Left lung (tissue), 4 donors: ENCODE measurements at regions not wholly inside any gene's neighbourhood (a gene's known extent, or its start where the extent isn't known, plus 50 kb on each side); places are given as distances from the start of the nearest gene placed in this dataset.

ENCODE experiments used
- ATAC-seq: fragments of 200-7000 bp; cut with Tn5 transposase; one replicate; pipeline ENCODE4 v1.9.1; 2020; ENCODE audit warnings: moderate library complexity
- DNase-seq, 4 donors: peaks; one replicate each; pipeline ENCODE4 v3.0.0-alpha.2; 2013 to 2020
- H3K27ac ChIP-seq, 2 donors: fragments of 200-600 bp; sonication (generic) in 1 of 2; one replicate each; pipeline versions ENCODE4 v1.5.0 to v1.8.0; 2020 to 2021
- H3K27me3 ChIP-seq, 2 donors: fragments of 200-600 bp; sonication (generic) in 1 of 2; one replicate each; pipeline versions ENCODE4 v1.5.0 to v1.8.0; 2020 to 2021
- H3K36me3 ChIP-seq, 2 donors: fragments of 200-600 bp; sonication (generic) in 1 of 2; one replicate each; pipeline versions ENCODE4 v1.5.0 to v1.8.0; 2020 to 2021
- H3K4me1 ChIP-seq, 2 donors: fragments of 200-600 bp; one replicate each; pipeline ENCODE4 v1.8.0; 2021
- H3K4me3 ChIP-seq, 2 donors: fragments of 200-600 bp; sonication (generic) in 1 of 2; one replicate each; pipeline versions ENCODE4 v1.5.0 to v1.8.0; 2020 to 2021; ENCODE audit warnings: mild to moderate bottlenecking in 1 of 2
- H3K9me3 ChIP-seq, 2 donors: fragments of 200-600 bp; sonication (generic) in 1 of 2; one replicate each; pipeline versions ENCODE4 v1.5.0 to v1.8.0; 2020 to 2021
- intact Hi-C, 2 donors: fragments of 100-400 bp; cut with DNase I; formaldehyde crosslinking; loops; one replicate each; pipeline versions ENCODE4 v1.11.2 to v1.14.2; 2022
- TF ChIP-seq, protein P1 (sequence below), 2 donors: fragments of 200-600 bp; sonication (generic) in 1 of 2; IDR thresholded peaks; one replicate each; pipeline versions ENCODE4 v1.5.0 to v1.8.0; 2021; ENCODE audit warnings: antibody characterized with exemption in 2 of 2
- donor health status: DM: no; HTN: yes; CAD: no.
- donor health status: DM: no; HTN: no; CAD: no.

DNA sequence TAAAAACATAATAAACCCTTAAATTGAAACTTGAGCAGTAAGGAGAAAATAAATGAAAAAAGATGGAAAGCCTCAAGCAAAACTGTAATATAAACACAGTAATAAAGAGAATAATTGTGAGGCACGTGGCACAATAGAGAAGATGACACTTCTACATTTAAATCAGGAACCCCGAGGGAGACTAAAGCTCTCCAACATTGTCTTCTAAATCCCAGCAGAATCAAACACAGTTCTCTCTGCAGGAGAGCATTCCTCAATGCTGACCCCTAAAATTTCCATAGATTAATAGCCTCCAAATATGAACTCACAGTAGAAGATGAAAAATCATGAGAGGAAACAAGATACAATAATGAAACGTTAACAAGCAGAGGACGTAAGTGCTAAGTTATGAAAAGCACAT lies 721.2 kb upstream of the COX7C start:
- Histone ChIP-seq H3K36me3 (no peaks in the 10 kb centered on the region), H3K9me3 (no peaks in the 10 kb centered on the region), H3K27me3 (no peaks in the 10 kb centered on the region), H3K27ac (no peak overlapping the region), H3K4me3 (no peak overlapping the region), H3K4me1 (no peaks in the 10 kb centered on the region)
- intact Hi-C loops = no loop called here
- DNase-seq = no peak
- ATAC-seq = no peak
- TF ChIP-seq, protein P1, sequence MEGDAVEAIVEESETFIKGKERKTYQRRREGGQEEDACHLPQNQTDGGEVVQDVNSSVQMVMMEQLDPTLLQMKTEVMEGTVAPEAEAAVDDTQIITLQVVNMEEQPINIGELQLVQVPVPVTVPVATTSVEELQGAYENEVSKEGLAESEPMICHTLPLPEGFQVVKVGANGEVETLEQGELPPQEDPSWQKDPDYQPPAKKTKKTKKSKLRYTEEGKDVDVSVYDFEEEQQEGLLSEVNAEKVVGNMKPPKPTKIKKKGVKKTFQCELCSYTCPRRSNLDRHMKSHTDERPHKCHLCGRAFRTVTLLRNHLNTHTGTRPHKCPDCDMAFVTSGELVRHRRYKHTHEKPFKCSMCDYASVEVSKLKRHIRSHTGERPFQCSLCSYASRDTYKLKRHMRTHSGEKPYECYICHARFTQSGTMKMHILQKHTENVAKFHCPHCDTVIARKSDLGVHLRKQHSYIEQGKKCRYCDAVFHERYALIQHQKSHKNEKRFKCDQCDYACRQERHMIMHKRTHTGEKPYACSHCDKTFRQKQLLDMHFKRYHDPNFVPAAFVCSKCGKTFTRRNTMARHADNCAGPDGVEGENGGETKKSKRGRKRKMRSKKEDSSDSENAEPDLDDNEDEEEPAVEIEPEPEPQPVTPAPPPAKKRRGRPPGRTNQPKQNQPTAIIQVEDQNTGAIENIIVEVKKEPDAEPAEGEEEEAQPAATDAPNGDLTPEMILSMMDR (IDR thresholded peaks at IDR 0.05) = no peak

DNA sequence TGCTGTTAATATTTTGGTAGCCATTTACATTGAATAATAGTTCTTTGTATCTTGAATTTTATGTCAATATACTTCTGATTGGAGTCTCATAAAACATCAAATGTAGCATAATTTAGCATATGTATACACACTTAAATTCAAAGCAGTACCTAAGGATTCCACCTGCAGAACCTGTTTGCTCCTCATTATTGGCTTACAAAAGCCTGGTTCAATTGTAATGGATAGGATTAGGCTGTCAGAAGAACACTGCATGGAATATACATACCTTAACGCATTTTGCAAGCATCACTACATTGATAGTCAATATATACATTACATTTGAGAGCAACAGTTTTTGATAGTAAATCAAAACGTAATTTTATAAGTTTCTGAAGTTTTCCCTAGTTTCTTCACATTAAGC lies 711.3 kb upstream of the COX7C start:
- intact Hi-C loops = no loop called here

DNA sequence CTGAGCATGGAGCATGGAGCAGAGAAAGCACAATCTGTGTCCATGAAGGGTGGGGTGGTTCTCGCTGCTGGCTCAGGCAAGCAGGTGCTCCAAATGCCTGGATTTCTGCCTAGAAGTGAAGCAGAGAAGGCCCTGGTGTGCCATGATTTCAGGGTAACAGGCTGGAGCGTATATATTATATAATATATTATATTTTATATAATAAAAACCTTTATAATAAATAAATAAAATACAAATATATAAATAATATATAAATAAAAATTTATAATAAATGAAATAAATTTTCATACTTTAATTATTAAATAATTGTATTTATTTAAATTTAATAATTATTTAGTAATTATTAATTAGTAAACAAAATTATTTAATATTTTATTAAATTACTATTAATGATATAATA lies 707.4 kb upstream of the COX7C start:
- intact Hi-C loops = no loop called here
- Histone ChIP-seq H3K27me3 (no peaks in the 10 kb centered on the region), H3K9me3 (no peaks in the 10 kb centered on the region), H3K4me1 (no peaks in the 10 kb centered on the region), H3K4me3 (no peak overlapping the region), H3K36me3 (no peaks in the 10 kb centered on the region), H3K27ac (no peak overlapping the region)
- no peak for ATAC-seq
- DNase-seq = no peak
- TF ChIP-seq, protein P1 (IDR thresholded peaks at IDR 0.05) = no peak

More for the DNA sequence above, 711.3 kb upstream of the COX7C start:
- DNase-seq (no peak), ATAC-seq (no peak)
- TF ChIP-seq, protein P1 (IDR thresholded peaks at IDR 0.05) = peak in 1 of 2 donors; percentile 2
- no peaks in the 10 kb centered on the region for H3K27me3 ChIP-seq
- no peaks in the 10 kb centered on the region for H3K4me1 ChIP-seq
- H3K27ac ChIP-seq = no peak overlapping the region
- no peak overlapping the region for H3K4me3 ChIP-seq
- peaks cover 0 to 2% of the 10 kb centered on the region in 2 donors for H3K9me3 ChIP-seq
- no peaks in the 10 kb centered on the region for H3K36me3 ChIP-seq

DNA sequence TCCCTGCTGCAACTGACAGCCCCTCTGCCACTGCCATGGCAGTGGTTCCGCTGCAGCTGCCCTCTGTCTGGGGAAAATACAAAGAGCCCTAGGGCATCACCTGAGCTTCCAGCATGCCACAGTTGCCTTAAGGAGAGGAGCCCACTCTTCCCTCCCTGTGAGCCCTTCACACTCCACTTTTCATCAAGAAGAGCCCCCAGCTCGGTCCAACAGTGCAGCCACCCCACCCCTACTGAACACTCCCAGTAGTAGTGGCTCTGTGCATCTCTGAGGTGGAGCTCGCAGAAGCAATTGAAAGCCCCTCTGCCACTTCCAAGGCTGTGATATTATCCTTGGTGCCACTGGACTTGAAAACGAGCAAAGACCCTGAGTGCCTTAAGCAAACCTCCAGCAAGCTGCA lies 696.8 kb upstream of the COX7C start:
- DNase-seq (no peak), ATAC-seq (no peak)
- H3K9me3 ChIP-seq = peaks cover 0 to 19% of the 10 kb centered on the region in 2 donors
- H3K27me3 ChIP-seq = no peaks in the 10 kb centered on the region
- intact Hi-C loops = no loop called here
- H3K4me3 ChIP-seq = no peak overlapping the region
- TF ChIP-seq, protein P1 (IDR thresholded peaks at IDR 0.05) = no peak
- no peaks in the 10 kb centered on the region for H3K4me1 ChIP-seq
- no peak overlapping the region for H3K27ac ChIP-seq
- no peaks in the 10 kb centered on the region for H3K36me3 ChIP-seq

DNA sequence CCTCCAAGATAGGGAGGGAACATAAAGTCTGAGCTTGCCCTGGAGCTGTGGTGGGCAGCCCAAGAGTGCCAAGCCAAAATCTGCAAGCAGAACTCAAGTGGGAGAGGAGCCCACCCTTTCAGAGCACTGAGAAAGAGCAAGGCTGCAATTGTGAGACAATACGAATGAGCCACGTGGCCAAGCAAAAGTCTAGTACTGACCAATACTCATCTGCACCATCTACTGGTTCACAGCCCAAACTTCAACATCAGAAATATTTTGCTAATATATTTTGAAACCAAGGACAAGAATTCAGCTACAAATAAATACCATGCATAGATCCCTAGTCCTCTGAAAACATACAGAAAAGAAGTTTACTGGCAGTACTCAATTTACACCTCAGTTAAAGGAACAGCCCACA lies 696.2 kb upstream of the COX7C start:
- no peaks in the 10 kb centered on the region for H3K36me3 ChIP-seq
- no peak overlapping the region for H3K27ac ChIP-seq
- TF ChIP-seq, protein P1 (IDR thresholded peaks at IDR 0.05) = no peak
- H3K4me1 ChIP-seq = no peaks in the 10 kb centered on the region
- H3K27me3 ChIP-seq = no peaks in the 10 kb centered on the region
- peaks cover 0 to 21% of the 10 kb centered on the region in 2 donors for H3K9me3 ChIP-seq
- ATAC-seq (no peak), DNase-seq (no peak)
- intact Hi-C loops = no loop called here
- no peak overlapping the region for H3K4me3 ChIP-seq
